OCI-LY7 (cell line): ENCODE measurements at regions not wholly inside any gene's neighbourhood (a gene's known extent, or its start where the extent isn't known, plus 50 kb on each side); places are given as distances from the start of the nearest gene placed in this dataset.

Source experiments
- BruUV-seq: library from RNA; stranded (reverse); fragments of 400-500 nt; replicated peaks from 2 replicates; lab custom pipeline; 2021; lab: Mats Ljungman, UMichigan
- CTCF ChIA-PET: fragments of 300-600 bp; sonication (Branson Sonifier 250); formaldehyde crosslinking; loops from one replicate; lab custom pipeline; 2022; ENCODE audit warnings: antibody characterized with exemption; ENCODE audit not compliant: unreplicated experiment; lab: Charles Lee
- POLR2A ChIA-PET: fragments of 300-600 bp; sonication (Branson Sonifier 250); formaldehyde crosslinking; loops from one replicate; lab custom pipeline; 2022; ENCODE audit warnings: antibody characterized with exemption; lab: Charles Lee
- DNase-seq: peaks from one replicate; pipeline ENCODE4 v3.0.0-alpha.2; 2015; ENCODE audit warnings: low spot score
- H2AFZ ChIP-seq: fragments of 200-600 bp; sonication (generic), shearing (Covaris generic); 2 replicates; pipeline ENCODE4 v1.6.1; 2014; ENCODE audit warnings: mild to moderate bottlenecking, antibody characterized with exemption, low read length, moderate library complexity
- H3K27ac ChIP-seq: fragments of 200-600 bp; sonication (generic); 2 replicates; pipeline ENCODE4 v1.5.1; 2014; ENCODE audit warnings: mixed run types, low read depth, mild to moderate bottlenecking, moderate library complexity, low read length, inconsistent platforms; ENCODE audit not compliant: poor library complexity, severe bottlenecking
- H3K36me3 ChIP-seq: fragments of 200-600 bp; sonication (generic); 2 replicates; pipeline ENCODE4 v1.6.1; 2014; ENCODE audit warnings: mild to moderate bottlenecking, antibody characterized with exemption, low read length, moderate library complexity, mixed read lengths; ENCODE audit not compliant: insufficient read depth
- H3K4me1 ChIP-seq: fragments of 200-600 bp; sonication (generic); 2 replicates; pipeline ENCODE4 v1.5.1; 2014; ENCODE audit warnings: mild to moderate bottlenecking, low read length; ENCODE audit not compliant: insufficient read depth, poor library complexity, severe bottlenecking
- H3K4me2 ChIP-seq: fragments of 200-600 bp; sonication (generic); 2 replicates; pipeline ENCODE4 v1.6.1; 2014; ENCODE audit warnings: mild to moderate bottlenecking, low read length
- H3K4me3 ChIP-seq: fragments of 200-600 bp; sonication (generic); 2 replicates; pipeline ENCODE4 v1.5.1; 2014; ENCODE audit warnings: mild to moderate bottlenecking, low read depth, low read length; ENCODE audit not compliant: poor library complexity, severe bottlenecking
- H3K79me2 ChIP-seq: fragments of 200-600 bp; sonication (generic); 2 replicates; pipeline ENCODE4 v1.6.1; 2016; ENCODE audit warnings: low read depth, mild to moderate bottlenecking, low read length, moderate library complexity, mixed read lengths; ENCODE audit not compliant: insufficient read depth
- H3K9me2 ChIP-seq: fragments of 200-600 bp; sonication (generic); 2 replicates; pipeline ENCODE4 v1.6.1; 2016; ENCODE audit warnings: mild to moderate bottlenecking, low read length, mixed read lengths; ENCODE audit not compliant: insufficient read depth
- H3K9me3 ChIP-seq: fragments of 200-600 bp; sonication (generic); 2 replicates; pipeline ENCODE4 v1.6.1; 2014; ENCODE audit warnings: mild to moderate bottlenecking, mixed run types, low read length, mixed read lengths
- H4K20me1 ChIP-seq: fragments of 200-600 bp; sonication (generic); 2 replicates; pipeline ENCODE4 v1.6.1; 2014; ENCODE audit warnings: mild to moderate bottlenecking, antibody characterized with exemption, low read length, moderate library complexity, mixed read lengths; ENCODE audit not compliant: insufficient read depth
- EZH2phosphoT487 ChIP-seq: fragments of 200-600 bp; sonication (generic); IDR thresholded peaks from 2 replicates; pipeline ENCODE4 v1.6.1; 2018; ENCODE audit warnings: low read depth, borderline replicate concordance, mild to moderate bottlenecking, mixed run types, antibody characterized with exemption, low read length, moderate library complexity, mixed read lengths
- intact Hi-C: fragments of 100-400 bp; cut with micrococcal nuclease; formaldehyde crosslinking; loops from one replicate; pipeline ENCODE4 v1.10.0; 2022; ENCODE audit not compliant: unreplicated experiment
- TF ChIP-seq, protein P1 (sequence below): fragments of 200-600 bp; sonication (generic); conservative IDR thresholded peaks from 2 replicates; pipeline ENCODE4 v1.5.1; 2014; ENCODE audit warnings: mild to moderate bottlenecking, antibody characterized with exemption, low read length, moderate library complexity, mixed read lengths

DNA sequence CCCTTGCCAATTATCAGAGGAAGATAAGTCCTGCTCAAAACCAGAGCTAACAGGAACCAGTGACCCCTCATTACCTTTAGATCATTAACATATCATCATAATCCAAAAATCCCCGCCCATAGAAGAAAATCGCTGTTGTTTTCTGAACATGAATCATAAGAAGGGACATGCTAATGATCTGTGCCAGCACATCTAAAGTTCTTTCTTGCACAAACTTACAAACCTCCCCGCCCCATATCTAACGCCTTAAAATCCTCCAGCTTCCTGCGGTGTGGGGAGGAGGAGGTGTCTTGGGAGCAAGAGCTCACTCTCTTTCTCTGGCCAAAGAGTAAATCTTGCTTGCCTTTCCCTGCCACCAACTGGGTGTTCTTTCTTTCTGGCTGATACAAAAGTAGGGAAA lies 78.3 kb downstream of the IRX3 start:
- ChIA-PET CTCF (no interaction called here), POLR2A (interaction anchor here (0.7 kb wide), 1 partner anchor 508 kb away, joined by 3 read pairs; no protein-coding TSS in a partner anchor)
- Histone ChIP-seq H3K79me2 (no peaks in the 10 kb centered on the region), H2AFZ (no peak overlapping the region), H4K20me1 (no peaks in the 10 kb centered on the region), H3K4me2 (no peak overlapping the region), H3K4me1 (no peaks in the 10 kb centered on the region), H3K4me3 (no peak overlapping the region), H3K27ac (no peak overlapping the region), H3K9me3 (no peaks in the 10 kb centered on the region), H3K9me2 (no peaks in the 10 kb centered on the region), H3K36me3 (no peaks in the 10 kb centered on the region)
- BruUV-seq = no TSS peak
- TF ChIP-seq, protein P1, sequence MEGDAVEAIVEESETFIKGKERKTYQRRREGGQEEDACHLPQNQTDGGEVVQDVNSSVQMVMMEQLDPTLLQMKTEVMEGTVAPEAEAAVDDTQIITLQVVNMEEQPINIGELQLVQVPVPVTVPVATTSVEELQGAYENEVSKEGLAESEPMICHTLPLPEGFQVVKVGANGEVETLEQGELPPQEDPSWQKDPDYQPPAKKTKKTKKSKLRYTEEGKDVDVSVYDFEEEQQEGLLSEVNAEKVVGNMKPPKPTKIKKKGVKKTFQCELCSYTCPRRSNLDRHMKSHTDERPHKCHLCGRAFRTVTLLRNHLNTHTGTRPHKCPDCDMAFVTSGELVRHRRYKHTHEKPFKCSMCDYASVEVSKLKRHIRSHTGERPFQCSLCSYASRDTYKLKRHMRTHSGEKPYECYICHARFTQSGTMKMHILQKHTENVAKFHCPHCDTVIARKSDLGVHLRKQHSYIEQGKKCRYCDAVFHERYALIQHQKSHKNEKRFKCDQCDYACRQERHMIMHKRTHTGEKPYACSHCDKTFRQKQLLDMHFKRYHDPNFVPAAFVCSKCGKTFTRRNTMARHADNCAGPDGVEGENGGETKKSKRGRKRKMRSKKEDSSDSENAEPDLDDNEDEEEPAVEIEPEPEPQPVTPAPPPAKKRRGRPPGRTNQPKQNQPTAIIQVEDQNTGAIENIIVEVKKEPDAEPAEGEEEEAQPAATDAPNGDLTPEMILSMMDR = no peak
- no peak for TF ChIP-seq EZH2phosphoT487
- DNase-seq = no peak
- intact Hi-C loops = no loop called here

DNA sequence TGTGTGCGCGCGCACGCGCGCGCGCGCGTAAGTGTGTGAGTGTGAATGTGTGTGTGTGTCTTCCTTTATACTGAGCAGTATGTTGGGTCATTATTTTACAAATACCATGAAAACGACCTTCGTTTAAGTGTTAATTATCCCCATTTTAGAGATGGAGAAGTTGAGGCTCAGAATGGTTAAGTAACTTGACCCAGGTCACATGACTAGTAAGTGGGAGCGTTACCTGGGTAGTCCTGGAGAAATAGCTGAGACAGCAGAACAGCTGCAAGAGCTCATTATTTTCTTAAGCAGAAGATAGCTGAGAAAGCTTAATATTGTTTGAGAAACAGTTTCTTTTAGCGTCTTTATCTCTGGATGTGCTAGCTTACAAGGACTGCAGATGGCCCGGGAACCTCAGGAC lies 78.8 kb downstream of the IRX3 start:
- intact Hi-C loops = no loop called here
- no peak for TF ChIP-seq EZH2phosphoT487

DNA sequence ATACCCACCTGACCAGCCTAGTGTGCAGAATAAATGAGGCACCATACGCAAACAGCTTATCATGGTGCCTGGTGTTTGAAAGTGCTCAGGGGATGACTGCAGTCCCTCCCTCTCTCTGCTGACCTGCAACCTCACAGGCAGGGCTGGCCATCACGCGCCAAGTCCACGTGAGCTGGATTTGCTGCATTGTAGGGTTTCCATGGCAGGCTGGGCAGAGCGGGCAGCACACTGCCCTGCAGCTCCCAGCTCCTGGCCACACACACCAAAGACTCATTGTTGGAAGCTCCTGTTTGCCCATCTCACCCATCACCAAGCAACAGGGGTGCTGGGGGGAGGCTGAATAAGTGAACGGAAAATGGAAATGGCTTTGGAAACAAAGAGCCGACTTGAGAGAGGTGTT lies 81.8 kb downstream of the IRX3 start:
- no peak for DNase-seq
- no peak for TF ChIP-seq EZH2phosphoT487
- TF ChIP-seq, protein P1 = no peak
- H3K4me3 ChIP-seq = no peak overlapping the region
- no peaks in the 10 kb centered on the region for H3K4me1 ChIP-seq
- no peak overlapping the region for H3K4me2 ChIP-seq
- intact Hi-C loops = no loop called here
- no peaks in the 10 kb centered on the region for H3K36me3 ChIP-seq
- H4K20me1 ChIP-seq = no peaks in the 10 kb centered on the region
- no peak overlapping the region for H2AFZ ChIP-seq
- no peaks in the 10 kb centered on the region for H3K9me3 ChIP-seq
- H3K79me2 ChIP-seq = no peaks in the 10 kb centered on the region
- H3K9me2 ChIP-seq = no peaks in the 10 kb centered on the region
- no TSS peak for BruUV-seq
- POLR2A ChIA-PET = interaction anchor here (0.5 kb wide), 2 partner anchors 62 to 91 kb away, joined by 4 to 7 read pairs; no protein-coding TSS in a partner anchor
- CTCF ChIA-PET = no interaction called here
- H3K27ac ChIP-seq = no peak overlapping the region

More for the DNA sequence above, 78.8 kb downstream of the IRX3 start:
- Histone ChIP-seq H3K9me3 (no peaks in the 10 kb centered on the region), H3K27ac (no peak overlapping the region), H3K4me2 (no peak overlapping the region), H3K9me2 (no peaks in the 10 kb centered on the region), H3K4me1 (no peaks in the 10 kb centered on the region), H3K4me3 (no peak overlapping the region), H2AFZ (no peak overlapping the region), H4K20me1 (no peaks in the 10 kb centered on the region), H3K79me2 (no peaks in the 10 kb centered on the region), H3K36me3 (no peaks in the 10 kb centered on the region)
- POLR2A ChIA-PET = interaction anchor here (0.7 kb wide), 1 partner anchor 507 kb away, joined by 3 read pairs; no protein-coding TSS in a partner anchor
- no TSS peak for BruUV-seq
- CTCF ChIA-PET = no interaction called here
- no peak for DNase-seq
